HG02970 (cell line): ENCODE measurements at regions not wholly inside any gene's neighbourhood (a gene's known extent, or its start where the extent isn't known, plus 50 kb on each side); places are given as distances from the start of the nearest gene placed in this dataset.

Experiments used
- ATAC-seq: cut with Tn5 transposase; IDR thresholded peaks from one replicate; pipeline ENCODE4 v1.9.1; 2021; ENCODE audit warnings: mild to moderate bottlenecking, moderate library complexity, moderate number of reproducible peaks; ENCODE audit not compliant: unreplicated experiment, low FRiP score

DNA sequence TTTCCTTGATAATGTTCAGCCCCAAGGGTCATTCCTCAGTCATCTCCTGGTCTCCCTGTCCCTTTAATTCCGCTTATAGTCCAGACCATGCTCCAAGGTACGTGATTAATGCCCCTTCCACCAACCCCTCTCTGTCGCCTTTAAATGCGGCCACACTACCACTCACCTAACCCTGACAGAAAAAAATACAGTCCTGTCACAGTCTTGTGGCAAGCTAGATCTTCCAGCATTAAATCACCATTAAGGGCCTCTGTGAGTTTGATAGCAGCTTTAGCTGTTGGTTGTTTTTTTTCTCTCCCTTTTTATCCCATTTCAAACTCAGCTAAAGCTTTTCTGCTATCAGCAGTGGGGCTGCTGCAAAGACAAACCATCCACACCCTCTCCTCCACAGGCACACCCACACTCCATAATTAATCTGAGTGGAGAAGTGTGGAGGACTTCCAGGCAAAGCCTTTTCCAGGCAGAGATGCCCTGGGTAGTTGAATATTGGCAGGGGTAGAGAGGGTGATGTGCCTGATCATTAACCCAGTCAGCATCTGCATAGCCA is 522.7 kb upstream of the CLINT1 start:
- ATAC-seq: no peak

DNA sequence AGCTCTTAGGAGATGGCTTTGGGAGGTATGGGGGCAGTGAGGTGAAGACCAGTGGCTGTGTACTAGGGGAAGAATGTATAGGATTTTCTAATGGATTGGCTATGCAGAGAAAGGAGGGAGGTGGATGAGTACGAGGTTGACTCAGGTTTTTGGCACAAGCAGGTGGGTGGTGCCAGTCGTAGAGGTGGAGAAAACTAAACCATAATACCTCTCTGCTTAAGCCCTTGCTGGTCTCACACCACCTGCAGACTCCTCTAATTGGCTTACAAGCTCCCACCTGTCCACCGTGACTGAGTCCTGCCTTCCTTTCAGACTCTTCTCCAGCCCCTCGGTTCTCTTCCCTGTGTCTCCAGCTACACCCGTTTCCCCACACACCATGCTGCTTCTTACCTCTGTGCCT is 521.7 kb upstream of the CLINT1 start:
- ATAC-seq: no peak

DNA sequence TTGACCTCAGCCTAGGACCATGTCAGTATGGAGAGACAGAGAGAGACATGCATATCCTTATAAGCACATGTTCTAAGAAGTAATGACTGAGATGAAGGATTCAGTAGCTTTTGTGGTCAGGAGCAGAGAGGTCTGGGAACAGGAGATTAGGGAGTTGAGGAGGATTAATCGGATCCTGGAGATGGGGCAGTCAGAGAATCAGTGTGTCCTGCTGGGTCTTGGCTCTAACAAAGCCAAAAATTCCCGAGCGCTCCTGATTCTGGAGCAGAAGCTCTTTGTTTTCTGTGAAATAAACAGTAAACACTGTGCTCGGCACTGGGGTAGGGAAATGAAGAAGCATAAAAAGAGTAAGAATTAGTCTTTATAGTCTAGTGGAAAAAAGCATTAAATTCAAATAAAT is 520.0 kb upstream of the CLINT1 start:
- ATAC-seq: no peak

DNA sequence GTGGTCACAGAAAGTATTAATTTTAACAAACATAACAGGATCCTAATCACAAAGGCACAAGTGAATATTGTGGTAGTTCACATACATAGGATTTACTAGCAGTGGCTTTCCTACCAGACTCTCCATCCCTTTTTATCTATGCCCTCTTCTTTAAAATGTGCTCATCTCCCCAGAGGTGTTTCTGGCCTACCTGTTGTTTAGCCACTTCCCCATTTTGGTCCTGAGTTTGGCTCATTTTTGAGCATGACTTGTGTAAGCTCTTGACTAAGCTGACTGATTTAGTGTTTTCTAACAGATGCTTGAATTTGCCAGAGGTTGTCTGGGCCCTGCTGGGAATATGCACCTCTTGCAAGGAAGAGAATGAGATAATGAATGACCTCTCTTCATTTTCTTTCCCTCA is 517.7 kb upstream of the CLINT1 start:
- no peak for ATAC-seq

DNA sequence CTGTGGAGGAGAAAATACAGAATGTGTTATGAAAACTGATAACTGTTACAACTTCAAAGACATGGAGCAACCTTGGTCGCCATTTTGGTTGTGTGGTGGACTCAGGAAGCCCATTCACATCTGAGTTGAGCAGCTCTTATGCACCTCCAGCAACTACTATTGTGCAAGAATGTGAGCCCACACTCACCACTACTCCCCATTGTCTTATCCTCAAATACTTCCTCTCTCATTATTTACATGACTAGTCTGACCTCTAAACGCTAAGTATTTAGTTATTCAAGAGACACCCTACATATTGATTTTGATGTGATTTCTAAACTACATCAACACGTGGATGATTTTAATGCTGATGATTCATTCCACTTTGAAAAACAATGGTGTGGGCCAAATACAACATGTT is 516.6 kb upstream of the CLINT1 start:
- ATAC-seq: no peak

DNA sequence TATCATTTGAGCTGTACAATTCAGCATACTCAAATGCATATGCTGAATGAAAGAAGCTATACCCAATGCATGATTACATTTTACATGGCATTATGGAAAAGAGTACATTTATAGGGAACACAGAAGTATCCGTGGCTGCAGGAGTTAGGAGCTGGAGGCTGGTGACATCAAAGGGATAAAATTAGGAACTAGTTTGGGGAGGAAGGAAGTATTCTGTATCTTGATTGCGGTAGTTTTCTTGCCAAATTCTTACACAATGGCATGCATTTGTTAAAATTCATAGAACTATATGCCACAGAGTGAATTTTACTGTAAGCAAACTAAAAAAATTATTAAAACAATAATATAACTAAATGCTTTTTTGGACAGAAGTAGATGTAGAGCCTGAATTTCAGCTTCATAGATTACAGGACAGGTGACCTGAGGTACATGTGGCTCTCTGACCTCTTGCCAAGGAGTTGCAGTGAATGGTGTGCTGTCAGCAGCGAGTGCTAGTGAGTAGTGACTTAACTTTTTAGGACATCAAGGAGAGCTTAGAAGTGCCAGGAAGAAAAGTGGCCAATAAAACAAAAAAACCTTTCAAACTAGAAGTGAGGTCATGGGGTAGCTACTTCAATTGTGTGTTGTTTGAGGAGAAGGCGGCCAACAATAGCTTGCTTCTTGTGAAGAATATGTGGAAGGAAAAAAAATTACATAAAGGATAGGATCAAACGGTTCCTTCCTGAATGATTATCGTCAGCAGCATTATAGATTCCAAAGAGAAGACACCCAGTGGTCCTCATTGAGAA is 514.9 kb upstream of the CLINT1 start:
- no peak for ATAC-seq

DNA sequence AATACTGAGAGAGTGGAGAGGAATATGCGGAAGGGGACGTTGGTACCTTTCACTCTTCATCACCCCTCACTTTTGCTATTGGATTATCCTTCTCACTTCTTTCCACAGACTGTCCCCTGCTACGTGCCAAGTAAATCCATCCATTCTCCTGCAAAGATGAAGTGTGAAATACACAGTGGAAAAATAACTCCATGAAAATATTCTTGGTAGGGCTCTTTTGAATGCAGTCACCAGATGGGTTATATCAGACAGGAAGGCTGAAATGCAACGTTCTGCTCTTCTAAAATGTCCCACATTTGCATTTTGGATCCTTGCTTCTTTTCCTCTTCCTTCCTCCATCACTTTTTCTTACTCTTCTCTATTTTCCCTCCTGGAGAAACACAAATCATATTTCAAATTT is 510.3 kb upstream of the CLINT1 start:
- ATAC-seq: no peak

DNA sequence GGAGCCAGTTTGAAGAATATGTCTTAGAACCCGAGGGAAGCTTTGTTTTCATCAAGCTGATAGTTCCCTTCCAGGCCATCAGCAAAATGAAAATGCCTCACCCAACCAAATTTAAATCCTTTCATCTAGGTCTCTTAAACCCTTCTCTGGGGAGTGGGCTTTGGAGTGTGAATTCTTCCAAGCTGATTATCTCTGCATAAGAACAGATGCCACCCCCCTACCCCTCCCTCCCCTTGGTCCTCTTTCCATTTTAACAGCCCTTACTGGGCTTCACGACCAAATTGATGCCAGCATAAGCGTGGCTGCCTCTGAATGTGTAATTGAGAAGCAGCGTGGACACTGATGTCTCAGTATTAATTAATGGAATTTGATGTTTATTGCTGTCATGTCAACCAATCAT is 509.7 kb upstream of the CLINT1 start:
- no peak for ATAC-seq

DNA sequence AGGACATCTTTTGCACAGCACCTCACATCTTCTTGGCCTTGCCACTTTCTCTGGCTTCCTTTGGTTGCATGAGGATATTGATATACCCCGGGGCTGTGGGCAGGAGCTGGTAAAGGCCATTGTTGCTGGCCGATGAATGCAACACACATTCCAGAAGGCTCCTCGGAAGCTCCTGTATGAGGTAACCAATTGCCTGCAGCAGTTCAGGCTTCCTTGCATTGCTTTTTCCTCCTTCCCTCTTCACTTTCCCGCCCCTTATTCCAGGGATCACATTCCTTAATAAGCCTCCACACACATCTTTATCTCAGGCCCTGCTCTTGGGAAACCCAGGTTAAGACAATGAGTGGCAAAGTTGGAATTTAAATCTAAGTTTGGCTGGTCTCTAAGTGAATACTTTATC is 505.4 kb upstream of the CLINT1 start:
- no peak for ATAC-seq

DNA sequence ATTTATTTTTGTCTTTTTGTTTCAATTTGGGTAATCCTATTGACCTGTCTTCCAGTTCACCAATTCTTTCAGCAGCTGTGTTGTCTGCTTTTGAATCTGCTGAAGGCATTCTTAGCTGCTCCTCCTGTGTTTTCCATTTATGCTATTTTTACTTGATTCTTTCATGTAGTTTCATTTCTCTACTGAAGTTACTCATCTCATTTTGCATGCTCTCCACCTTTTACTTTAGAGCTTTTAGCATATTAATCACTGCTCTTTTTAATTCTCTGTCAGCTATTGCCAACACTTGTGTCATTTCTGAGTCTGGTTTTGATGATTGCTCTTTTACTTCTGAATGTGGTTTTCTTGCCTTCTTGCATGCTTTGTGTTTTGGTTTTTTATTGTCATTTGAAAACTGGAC is 496.0 kb upstream of the CLINT1 start:
- ATAC-seq: no peak

DNA sequence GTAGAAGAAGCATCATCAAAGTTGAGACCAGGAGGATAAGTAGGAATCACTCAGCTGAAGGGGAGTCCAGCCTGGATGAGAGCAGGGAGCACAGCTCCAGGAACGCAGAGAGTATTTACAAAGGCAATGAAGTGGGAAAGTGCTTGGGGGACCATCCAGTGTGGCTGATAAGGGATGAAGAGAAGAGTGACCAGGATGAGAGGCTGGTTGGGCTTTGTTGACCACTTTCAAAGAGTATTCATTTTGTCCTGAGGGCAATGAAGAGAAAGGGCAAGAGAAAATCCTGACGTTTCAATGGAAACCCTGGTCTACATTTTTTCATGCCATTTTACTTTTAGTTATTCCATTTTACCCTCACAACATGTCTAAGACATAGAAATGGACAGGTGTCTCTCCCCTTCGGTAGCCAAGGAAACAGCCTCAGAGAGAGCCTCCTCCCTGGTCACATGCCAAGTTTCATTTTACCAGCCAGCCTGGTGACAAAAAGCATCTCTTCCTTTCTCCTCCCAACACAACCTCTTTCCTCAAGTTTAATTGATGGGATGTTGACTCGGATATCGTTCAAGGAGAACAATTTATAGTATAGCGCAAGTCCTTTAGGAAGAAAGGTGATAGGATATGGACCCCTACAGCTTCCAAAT is 492.7 kb upstream of the CLINT1 start:
- ATAC-seq: no peak

DNA sequence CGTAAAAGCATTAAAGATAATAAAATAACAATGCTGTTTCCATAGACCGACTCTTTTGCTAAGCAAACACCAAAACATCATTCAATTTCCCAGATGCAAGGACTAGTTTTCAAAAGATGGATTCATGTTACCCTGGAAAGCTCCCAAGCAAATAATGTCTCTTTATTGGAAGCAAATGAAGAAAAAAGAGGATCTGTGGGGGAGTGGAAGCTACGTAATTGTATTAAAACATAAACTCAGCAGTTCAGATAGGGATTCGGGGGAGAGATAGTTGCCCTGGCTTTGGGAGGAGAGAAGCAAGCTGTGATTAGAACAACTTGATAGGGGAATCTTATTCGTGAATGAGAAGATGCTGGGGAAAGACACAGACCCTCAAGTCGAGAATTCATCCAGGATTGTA is 491.0 kb upstream of the CLINT1 start:
- no peak for ATAC-seq

DNA sequence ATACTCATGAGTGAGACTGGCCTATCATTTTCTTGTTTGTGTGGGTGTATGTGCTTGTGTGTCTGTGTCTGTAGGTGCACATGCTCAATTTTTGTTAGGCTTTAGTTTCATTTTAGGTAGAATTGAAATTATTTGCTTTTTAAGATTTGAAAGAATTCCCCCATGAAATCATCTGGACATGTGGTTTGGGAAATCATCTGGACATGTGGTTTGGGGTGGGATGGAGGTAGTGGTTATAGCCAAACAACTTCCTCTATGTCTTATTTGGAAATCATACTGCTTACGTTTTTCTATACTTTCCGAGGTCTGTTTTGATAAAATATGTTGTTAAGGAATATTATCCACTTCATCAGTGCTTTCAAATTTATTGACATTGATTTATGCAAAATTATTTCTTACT is 485.4 kb upstream of the CLINT1 start:
- no peak for ATAC-seq

DNA sequence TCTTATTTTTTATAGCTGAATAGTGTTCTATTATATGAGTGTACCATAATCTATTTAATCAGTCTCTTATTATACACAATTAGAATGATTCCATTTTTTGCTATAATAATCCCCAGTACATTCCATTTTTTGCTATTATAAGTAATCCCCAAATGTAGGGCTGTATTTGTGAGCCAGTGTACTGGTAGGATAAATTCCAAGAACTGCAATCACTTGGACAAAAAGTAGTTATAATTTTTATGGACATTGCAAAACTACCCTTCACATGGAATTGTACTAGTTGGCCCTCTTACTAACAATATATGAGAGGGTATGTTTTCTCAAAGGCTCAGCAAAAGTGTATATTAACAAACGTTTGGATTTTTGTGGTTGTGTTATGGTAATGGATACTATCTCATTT is 481.7 kb upstream of the CLINT1 start:
- ATAC-seq: no peak

DNA sequence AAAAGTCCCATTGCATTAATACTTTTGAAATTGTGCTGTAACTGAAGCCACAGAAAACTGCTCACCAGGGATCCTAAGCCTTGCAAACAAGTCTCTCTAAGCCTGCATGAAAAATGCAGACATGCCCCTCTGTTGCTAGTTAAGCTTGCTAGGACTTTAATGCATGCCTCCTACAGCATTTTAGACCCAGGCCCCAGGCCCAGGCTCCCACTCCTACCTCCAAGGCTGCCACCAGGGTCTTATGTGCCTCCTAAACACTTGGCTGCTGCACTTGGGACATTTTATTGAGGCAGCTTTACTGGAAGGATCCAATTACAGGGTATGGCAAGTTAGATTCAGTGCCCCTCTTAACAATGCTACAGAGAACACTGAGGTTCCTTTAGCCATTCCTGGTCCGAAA is 467.3 kb upstream of the CLINT1 start:
- no peak for ATAC-seq

DNA sequence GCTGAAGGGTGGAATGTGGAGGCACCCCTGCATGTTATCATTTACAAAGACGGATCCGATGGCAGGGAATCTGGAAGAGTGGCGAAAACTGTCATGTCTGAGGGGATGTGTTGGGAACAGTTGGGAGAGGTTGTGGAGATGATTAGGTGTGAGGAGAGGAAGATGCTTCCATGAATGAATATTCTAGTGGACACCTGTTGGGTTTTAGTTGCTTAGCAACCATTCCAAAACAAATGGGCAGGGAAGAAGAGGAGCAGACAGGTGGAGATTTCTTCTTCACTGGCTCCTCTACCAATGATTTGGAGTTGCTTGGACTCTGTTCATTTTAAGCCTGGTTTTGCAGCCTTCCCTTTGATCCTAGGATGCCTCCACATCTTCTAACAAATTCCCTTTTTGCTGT is 465.3 kb upstream of the CLINT1 start:
- ATAC-seq: no peak

DNA sequence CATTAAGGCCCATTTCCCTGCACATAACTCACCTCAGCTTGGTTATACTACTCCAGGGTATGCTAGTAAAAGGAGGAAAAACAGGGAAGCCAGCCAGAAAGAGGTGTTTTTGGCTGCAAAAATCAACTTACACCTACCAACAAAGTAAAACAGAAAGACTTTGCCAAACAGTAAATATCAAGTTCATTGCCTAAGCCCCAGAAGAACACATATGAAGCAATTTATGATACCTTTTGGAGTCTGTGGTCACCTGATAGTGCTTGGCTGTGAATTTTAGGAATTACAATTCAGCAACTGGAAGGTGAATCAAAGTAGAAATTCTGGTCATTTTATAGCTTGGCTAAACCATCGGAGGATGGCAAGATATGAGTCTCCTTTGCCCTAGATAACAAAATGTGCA is 463.7 kb upstream of the CLINT1 start:
- ATAC-seq: no peak

DNA sequence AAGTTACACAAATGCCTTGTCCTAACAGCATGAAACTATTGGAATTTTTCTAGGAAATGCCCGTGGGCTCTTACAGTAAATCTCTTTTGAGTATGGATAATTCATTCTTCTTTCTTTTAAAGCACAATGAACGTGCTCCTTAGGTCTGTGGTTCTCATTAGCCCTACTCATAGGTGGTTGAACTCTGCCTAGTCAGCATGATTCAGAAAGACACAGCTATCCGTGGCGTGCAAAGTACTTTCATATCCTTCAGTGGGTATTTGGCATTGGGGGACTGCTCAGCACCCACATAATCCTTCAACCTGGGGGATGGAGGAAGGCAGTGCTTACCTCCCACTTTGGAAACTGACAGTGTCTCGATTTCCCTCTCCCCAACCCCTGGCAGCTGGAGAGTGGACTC is 462.0 kb upstream of the CLINT1 start:
- no peak for ATAC-seq

DNA sequence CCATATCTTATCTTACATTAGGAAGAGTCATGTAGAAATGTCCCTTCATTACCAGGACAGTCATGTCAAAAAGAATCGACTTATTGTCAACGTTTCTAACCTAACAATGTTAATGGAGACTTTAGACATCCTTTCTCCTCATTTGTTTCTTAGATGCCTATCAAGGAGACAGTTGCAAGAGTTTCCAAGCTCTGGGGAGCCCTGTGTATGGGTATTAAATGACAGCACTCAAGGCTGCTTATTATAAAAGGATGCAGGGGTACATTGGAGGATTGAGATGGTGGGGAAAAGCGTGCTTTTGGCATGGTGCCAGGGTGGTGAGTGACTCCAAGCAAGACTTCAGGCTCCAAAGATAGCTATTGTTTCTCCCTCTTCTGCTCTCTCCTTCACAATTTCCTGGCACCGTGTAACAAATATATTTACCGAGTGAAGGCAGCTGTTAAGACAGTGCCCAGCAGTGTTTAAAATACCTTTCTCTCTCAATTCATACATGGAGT is 461.3 kb upstream of the CLINT1 start:
- ATAC-seq: no peak

DNA sequence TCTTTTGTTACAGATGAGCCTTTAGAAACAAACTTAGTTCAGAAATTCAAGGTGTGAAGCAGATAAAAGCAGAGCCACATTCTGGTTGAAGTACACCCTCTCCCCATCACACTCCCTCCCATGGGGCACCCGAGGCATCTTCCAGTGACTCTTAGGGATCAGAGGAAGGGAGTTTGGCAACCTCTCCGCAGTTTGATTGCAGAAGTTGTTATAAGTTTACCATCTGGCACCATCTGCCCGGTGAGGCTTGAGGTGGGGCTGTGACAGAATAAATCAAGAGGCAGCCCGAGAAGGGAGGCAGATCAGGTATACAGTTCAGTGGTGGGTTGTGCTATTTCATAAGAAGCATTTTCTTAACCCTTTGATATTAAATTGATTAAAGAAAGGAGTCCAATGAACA is 458.6 kb upstream of the CLINT1 start:
- ATAC-seq: no peak

DNA sequence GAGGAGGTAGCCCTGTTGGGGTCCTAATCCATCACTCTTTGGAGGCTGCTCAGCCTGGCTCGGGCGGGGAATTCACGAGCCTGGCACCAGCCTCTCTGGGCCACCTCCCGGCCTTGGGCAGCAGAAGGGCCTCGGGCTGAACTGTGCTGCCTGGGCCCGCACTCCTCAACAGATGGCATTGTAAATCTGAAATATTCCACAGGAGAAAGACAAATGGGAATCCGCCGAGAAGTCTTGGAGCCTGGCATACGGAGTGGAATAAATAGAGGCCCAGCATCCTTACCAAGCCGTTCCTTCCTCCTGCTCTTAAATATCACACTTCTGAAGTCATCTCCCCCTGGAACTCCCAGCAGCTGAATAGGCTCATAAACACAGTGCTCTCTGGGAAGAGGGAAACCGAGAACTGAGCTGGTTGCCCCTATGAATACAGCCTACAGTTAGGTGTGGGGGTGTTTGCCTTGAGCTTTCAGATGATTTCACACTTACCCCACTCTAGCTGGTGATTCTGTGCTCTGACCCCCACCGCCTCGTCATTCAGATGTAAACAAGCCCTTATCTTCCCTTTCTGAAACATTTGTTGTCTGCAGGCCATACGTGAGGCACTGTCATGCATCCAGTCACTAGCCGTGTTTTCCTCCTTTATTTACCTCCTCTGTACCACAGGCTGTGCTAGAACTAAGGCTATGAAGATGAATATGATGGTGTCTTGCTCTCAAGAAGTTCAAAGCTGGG is 455.0 kb upstream of the CLINT1 start:
- no peak for ATAC-seq
